Esophagus muscularis mucosa (tissue), 4 donors: ENCODE measurements at regions not wholly inside any gene's neighbourhood (a gene's known extent, or its start where the extent isn't known, plus 50 kb on each side); places are given as distances from the start of the nearest gene placed in this dataset.

Experiments used
- DNase-seq: peaks from one replicate; pipeline ENCODE4 v3.0.0-alpha.2; 2017; ENCODE audit errors: extremely low spot score
- H3K27ac ChIP-seq, 4 donors: fragments of 200-600 bp; sonication (generic); replicated peaks in 1 of 4; 1 replicate in 3 of 4; 2 replicates in 1 of 4; pipeline ENCODE4 v1.5.1; 2016 to 2019; ENCODE audit warnings: mild to moderate bottlenecking in 1 of 4
- H3K27me3 ChIP-seq, 4 donors: fragments of 200-600 bp; sonication (generic); one replicate each; pipeline versions ENCODE4 v1.5.1 to v1.6.0; 2016 to 2019
- H3K36me3 ChIP-seq, 4 donors: fragments of 200-600 bp; sonication (generic); one replicate each; pipeline ENCODE4 v1.5.1; 2016 to 2019
- H3K4me1 ChIP-seq, 4 donors: fragments of 200-600 bp; sonication (generic); one replicate each; pipeline ENCODE4 v1.5.1; 2016 to 2019
- H3K4me3 ChIP-seq, 4 donors: fragments of 200-600 bp; sonication (generic); 1 replicate in 2 of 4; 2 replicates in 2 of 4; pipeline ENCODE4 v1.5.1; 2016 to 2019; ENCODE audit warnings: mild to moderate bottlenecking in 4 of 4, moderate library complexity in 1 of 4
- H3K9me3 ChIP-seq, 4 donors: fragments of 200-600 bp; sonication (generic); 1 replicate in 3 of 4; 2 replicates in 1 of 4; pipeline ENCODE4 v1.5.1; 2016 to 2019
- EP300 ChIP-seq: sonication (generic); formaldehyde crosslinking; IDR thresholded peaks from one replicate; pipeline ENCODE4 v1.6.1; 2017; ENCODE audit warnings: antibody characterized with exemption
- POLR2A ChIP-seq: fragments of 450-650 bp; IDR thresholded peaks from one replicate; pipeline ENCODE4 v1.6.1; 2017; ENCODE audit warnings: antibody characterized with exemption, moderate library complexity, mild to moderate bottlenecking, low read depth
- POLR2AphosphoS5 ChIP-seq, 2 donors: sonication (generic); formaldehyde crosslinking; IDR thresholded peaks; one replicate each; pipeline ENCODE4 v1.6.1; 2017; ENCODE audit warnings: antibody characterized with exemption in 2 of 2
- WGBS: methylation state at CpG from one replicate; pipeline ENCODE4 v1.1.5; 2018; 5-methylcytosine and 5-hydroxymethylcytosine counted together
- intact Hi-C: fragments of 100-400 bp; cut with DNase I; formaldehyde crosslinking; loops from one replicate; pipeline ENCODE4 v1.15.1; 2023
- TF ChIP-seq, protein P1 (sequence below), 3 experiments: fragments of 200-600 bp in 2 of 3; fragments of 450-650 bp in 1 of 3; sonication (generic) in 2 of 3; IDR thresholded peaks; one replicate each; pipeline ENCODE4 v1.5.1; 2017 to 2019; ENCODE audit warnings: antibody characterized with exemption in 3 of 3, mild to moderate bottlenecking in 2 of 3, moderate library complexity in 1 of 3

DNA sequence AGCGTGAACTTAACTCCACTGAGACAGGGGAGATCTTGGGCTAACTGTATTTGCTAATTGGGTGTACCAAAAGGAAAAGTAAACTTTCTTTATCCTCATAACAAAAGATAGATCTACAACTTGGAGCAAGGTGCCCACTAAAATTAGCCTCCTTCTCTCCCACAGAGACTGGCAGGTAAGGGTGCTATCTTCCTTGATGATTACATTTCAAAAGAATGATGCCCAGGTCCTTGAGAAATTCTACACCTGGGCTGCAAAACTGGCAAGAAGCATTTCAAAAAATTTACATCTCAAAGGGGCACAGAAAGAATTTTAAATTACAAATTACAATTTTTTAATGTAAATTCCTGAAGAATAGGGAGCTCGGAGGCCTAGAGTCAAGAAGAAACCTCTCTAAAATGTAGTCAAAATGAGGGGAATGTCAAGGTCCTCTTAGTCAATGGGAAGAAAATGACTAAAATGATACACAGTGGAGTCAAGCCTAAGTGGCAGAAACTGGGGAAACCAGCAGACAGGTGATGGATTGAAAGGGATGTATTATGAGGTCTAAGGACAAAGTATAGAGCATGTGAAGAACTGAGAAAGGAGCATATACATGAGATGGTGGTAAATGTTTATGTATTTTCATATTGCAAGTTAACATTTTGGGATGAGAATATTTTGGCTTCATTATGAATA, 348.3 kb upstream of the TUSC1 start:
- intact Hi-C loops = no loop called here
- no peak for DNase-seq
- Histone ChIP-seq H3K4me3 (no peak overlapping the region), H3K4me1 (no peaks in the 10 kb centered on the region), H3K27me3 (no peaks in the 10 kb centered on the region), H3K36me3 (no peaks in the 10 kb centered on the region), H3K9me3 (no peaks in the 10 kb centered on the region), H3K27ac (no peak overlapping the region)
- TF ChIP-seq EP300 = no peak
- TF ChIP-seq POLR2AphosphoS5 (IDR thresholded peaks at IDR 0.05) = no peak
- TF ChIP-seq, protein P1, sequence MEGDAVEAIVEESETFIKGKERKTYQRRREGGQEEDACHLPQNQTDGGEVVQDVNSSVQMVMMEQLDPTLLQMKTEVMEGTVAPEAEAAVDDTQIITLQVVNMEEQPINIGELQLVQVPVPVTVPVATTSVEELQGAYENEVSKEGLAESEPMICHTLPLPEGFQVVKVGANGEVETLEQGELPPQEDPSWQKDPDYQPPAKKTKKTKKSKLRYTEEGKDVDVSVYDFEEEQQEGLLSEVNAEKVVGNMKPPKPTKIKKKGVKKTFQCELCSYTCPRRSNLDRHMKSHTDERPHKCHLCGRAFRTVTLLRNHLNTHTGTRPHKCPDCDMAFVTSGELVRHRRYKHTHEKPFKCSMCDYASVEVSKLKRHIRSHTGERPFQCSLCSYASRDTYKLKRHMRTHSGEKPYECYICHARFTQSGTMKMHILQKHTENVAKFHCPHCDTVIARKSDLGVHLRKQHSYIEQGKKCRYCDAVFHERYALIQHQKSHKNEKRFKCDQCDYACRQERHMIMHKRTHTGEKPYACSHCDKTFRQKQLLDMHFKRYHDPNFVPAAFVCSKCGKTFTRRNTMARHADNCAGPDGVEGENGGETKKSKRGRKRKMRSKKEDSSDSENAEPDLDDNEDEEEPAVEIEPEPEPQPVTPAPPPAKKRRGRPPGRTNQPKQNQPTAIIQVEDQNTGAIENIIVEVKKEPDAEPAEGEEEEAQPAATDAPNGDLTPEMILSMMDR (IDR thresholded peaks at IDR 0.05) = no peak
- no peak for TF ChIP-seq POLR2A
- 92% methylated on average over 2 of the region's 2 CpGs for WGBS

DNA sequence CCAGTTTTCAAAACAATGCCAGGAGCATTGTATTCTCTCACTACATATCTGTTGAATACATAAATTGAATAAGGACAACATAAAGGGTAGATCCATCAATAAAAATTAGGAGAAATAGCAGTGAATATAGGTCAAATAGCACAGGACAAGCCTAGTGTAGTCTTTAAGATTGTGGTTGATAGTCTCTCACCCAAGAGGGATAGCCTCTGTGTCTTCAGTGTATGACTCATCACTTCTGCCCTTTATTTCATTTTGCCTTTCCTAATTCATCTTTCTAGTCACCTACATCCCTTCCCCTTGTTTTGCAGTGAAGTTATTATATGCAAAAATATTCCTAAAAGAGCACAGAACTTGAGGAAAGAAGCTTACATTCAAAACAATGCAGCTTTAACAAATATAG, 335.0 kb upstream of the TUSC1 start:
- peaks cover 0 to 7% (median 3%) of the 10 kb centered on the region in 4 donors for H3K9me3 ChIP-seq
- H3K27me3 ChIP-seq = no peaks in the 10 kb centered on the region
- no peaks in the 10 kb centered on the region for H3K36me3 ChIP-seq
- no peak overlapping the region for H3K4me3 ChIP-seq
- H3K4me1 ChIP-seq = no peaks in the 10 kb centered on the region
- no peak overlapping the region for H3K27ac ChIP-seq
- TF ChIP-seq, protein P1 (IDR thresholded peaks at IDR 0.05) = no peak
- TF ChIP-seq EP300 (no peak), POLR2A (no peak), POLR2AphosphoS5 (IDR thresholded peaks at IDR 0.05) (no peak)
- no peak for DNase-seq
- intact Hi-C loops = no loop called here

DNA sequence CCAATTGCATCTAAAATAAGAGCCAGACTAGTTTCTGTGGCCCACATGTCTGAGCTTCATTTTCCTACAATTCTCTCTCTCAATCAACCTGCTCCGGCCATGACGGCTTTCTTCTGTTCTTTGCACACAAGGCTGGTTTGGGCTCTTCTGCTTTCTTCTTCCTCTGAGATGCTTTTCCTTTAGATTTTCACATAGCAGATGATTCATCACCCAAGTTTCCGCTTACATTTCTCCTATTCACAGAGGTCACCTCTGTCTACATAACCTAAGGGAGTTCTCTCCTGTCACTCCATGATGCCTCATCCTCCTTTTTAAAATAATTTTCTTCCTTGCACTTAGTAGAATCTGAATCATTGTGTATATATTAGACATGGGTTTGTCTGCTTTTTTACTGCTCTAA, 334.6 kb upstream of the TUSC1 start:
- intact Hi-C loops = no loop called here
- DNase-seq = no peak
- Histone ChIP-seq H3K9me3 (peaks cover 0 to 7% (median 3%) of the 10 kb centered on the region in 4 donors), H3K4me3 (no peak overlapping the region), H3K36me3 (no peaks in the 10 kb centered on the region), H3K4me1 (no peaks in the 10 kb centered on the region), H3K27me3 (no peaks in the 10 kb centered on the region), H3K27ac (no peak overlapping the region)
- TF ChIP-seq, protein P1 (IDR thresholded peaks at IDR 0.05) = no peak
- TF ChIP-seq EP300 (no peak), POLR2AphosphoS5 (IDR thresholded peaks at IDR 0.05) (no peak), POLR2A (no peak)
- WGBS = 85% methylated on average over 3 of the region's 3 CpGs

DNA sequence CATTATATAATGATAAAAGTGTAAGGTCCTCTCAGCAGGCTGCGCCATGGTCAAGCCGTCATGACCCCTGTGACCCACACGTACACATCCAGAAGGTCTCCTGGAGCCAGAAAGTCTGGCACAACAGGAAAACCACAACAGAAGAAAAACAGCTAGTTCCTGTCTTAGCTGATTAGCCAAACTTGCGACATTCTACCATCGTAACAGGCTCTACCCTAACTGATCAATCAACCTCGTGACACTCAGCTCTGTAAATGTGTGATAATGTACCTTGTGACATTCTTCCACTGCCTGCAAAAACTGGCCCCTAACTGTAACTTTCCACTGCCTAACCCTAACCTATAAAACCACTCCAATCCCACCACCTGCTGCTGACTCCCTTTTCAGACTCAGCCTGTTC, 316.4 kb upstream of the TUSC1 start:
- Histone ChIP-seq H3K4me3 (no peak overlapping the region), H3K27me3 (no peaks in the 10 kb centered on the region), H3K4me1 (no peaks in the 10 kb centered on the region), H3K27ac (no peak overlapping the region), H3K36me3 (no peaks in the 10 kb centered on the region), H3K9me3 (peaks cover 0 to 27% (median 8%) of the 10 kb centered on the region in 4 donors)
- WGBS = 73% methylated on average over 6 of the region's 6 CpGs
- TF ChIP-seq, protein P1 (IDR thresholded peaks at IDR 0.05) = no peak
- no peak for TF ChIP-seq POLR2A
- no peak for TF ChIP-seq EP300
- no peak for TF ChIP-seq POLR2AphosphoS5 (IDR thresholded peaks at IDR 0.05)
- DNase-seq = no peak
- intact Hi-C loops = no loop called here

DNA sequence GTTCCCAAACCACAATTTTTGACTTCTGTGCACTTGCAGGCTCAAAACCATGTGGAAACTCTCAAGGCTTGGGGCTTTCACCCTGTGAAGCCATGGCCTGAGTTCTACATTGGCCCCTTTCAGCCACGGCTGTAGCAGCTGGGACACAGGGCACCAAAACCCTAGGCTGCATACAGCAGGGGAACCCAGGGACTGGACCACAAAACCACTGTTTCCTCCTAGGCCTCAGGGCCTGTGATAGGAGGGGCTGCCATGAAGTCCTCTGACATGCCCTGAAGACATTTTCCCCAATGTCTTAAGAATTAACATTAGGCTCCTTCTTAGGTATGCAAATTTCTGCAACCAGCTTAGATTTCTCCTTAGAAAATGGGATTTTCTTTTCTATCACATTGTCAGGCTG, 312.1 kb upstream of the TUSC1 start:
- 100% methylated on average over 1 of the region's 1 CpG for WGBS
- Histone ChIP-seq H3K27me3 (no peaks in the 10 kb centered on the region), H3K36me3 (no peaks in the 10 kb centered on the region), H3K27ac (no peak overlapping the region), H3K9me3 (peaks cover 0 to 31% (median 15%) of the 10 kb centered on the region in 4 donors), H3K4me1 (no peaks in the 10 kb centered on the region), H3K4me3 (no peak overlapping the region)
- intact Hi-C loops = no loop called here
- no peak for TF ChIP-seq EP300
- no peak for TF ChIP-seq POLR2AphosphoS5 (IDR thresholded peaks at IDR 0.05)
- no peak for TF ChIP-seq POLR2A
- TF ChIP-seq, protein P1 (IDR thresholded peaks at IDR 0.05) = no peak
- DNase-seq = no peak
